Liver (tissue), 8 donors: ENCODE measurements at regions not wholly inside any gene's neighbourhood (a gene's known extent, or its start where the extent isn't known, plus 50 kb on each side); places are given as distances from the start of the nearest gene placed in this dataset.

Experiments
- DNase-seq: peaks from one replicate; pipeline ENCODE4 v3.0.0-alpha.2; 2017; ENCODE audit warnings: low spot score
- H3K27ac ChIP-seq, 2 donors: one replicate each; pipeline ENCODE4 v1.7.0; 2013; ENCODE audit warnings: inconsistent platforms in 2 of 2, low read length in 2 of 2, control low read depth in 1 of 2, low read depth in 1 of 2, mild to moderate bottlenecking in 1 of 2
- H3K27me3 ChIP-seq, 4 donors: one replicate each; pipeline versions ENCODE4 v1.6.1 to v1.7.0; 2013; ENCODE audit warnings: low read length in 3 of 4, inconsistent platforms in 1 of 4, mild to moderate bottlenecking in 1 of 4, moderate library complexity in 1 of 4; ENCODE audit not compliant: control insufficient read depth in 4 of 4, insufficient read depth in 4 of 4
- H3K36me3 ChIP-seq, 4 donors: one replicate each; pipeline versions ENCODE4 v1.6.1 to v1.7.0; 2013; ENCODE audit warnings: low read length in 3 of 4, mild to moderate bottlenecking in 3 of 4, low read depth in 1 of 4, moderate library complexity in 1 of 4; ENCODE audit not compliant: control insufficient read depth in 4 of 4, insufficient read depth in 3 of 4
- H3K4me1 ChIP-seq, 4 donors: one replicate each; pipeline versions ENCODE4 v1.6.1 to v1.7.0; 2013; ENCODE audit warnings: low read length in 3 of 4, mild to moderate bottlenecking in 3 of 4, moderate library complexity in 1 of 4; ENCODE audit not compliant: control insufficient read depth in 4 of 4, insufficient read depth in 4 of 4
- H3K4me3 ChIP-seq, 3 donors: one replicate each; pipeline versions ENCODE4 v1.6.1 to v1.7.0; 2013; ENCODE audit warnings: low read length in 3 of 3, control low read depth in 1 of 3, low read depth in 1 of 3, mild to moderate bottlenecking in 1 of 3
- H3K9ac ChIP-seq, 2 donors: one replicate each; pipeline ENCODE4 v1.7.0; 2013; ENCODE audit warnings: low read length in 2 of 2, mild to moderate bottlenecking in 2 of 2, moderate library complexity in 2 of 2, control low read depth in 1 of 2, low read depth in 1 of 2
- H3K9me3 ChIP-seq, 4 donors: one replicate each; pipeline versions ENCODE4 v1.6.1 to v1.7.0; 2013; ENCODE audit warnings: low read length in 3 of 4; ENCODE audit not compliant: control insufficient read depth in 4 of 4
- CTCF ChIP-seq: fragments of 150-350 bp; IDR thresholded peaks from 2 replicates; pipeline ENCODE4 v1.5.1; 2017; ENCODE audit warnings: improper control_type of control experiment, low read depth, low read length; ENCODE audit not compliant: missing input control
- EGR1 ChIP-seq, 2 donors: IDR thresholded peaks; 2 replicates each; pipeline ENCODE4 v1.6.1; 2016 to 2018; ENCODE audit warnings: antibody characterized with exemption in 2 of 2, low read depth in 2 of 2
- FOXA1 ChIP-seq: IDR thresholded peaks from 2 replicates; pipeline ENCODE4 v1.6.1; 2016; ENCODE audit warnings: antibody characterized with exemption
- FOXA2 ChIP-seq: IDR thresholded peaks from 2 replicates; pipeline ENCODE4 v1.6.1; 2016; ENCODE audit warnings: antibody characterized with exemption
- GABPA ChIP-seq, 2 donors: IDR thresholded peaks in 1 of 2; conservative IDR thresholded peaks in 1 of 2; 2 replicates each; pipeline ENCODE4 v1.6.1; 2016; ENCODE audit warnings: antibody characterized with exemption in 2 of 2, mild to moderate bottlenecking in 1 of 2, moderate library complexity in 1 of 2
- MAX ChIP-seq: IDR thresholded peaks from 2 replicates; pipeline ENCODE4 v1.6.1; 2016; ENCODE audit warnings: antibody characterized with exemption
- RAD21 ChIP-seq, 2 donors: IDR thresholded peaks; 2 replicates each; pipeline ENCODE4 v1.6.1; 2016; ENCODE audit warnings: antibody characterized with exemption in 2 of 2, mild to moderate bottlenecking in 2 of 2
- REST ChIP-seq: IDR thresholded peaks from 2 replicates; pipeline ENCODE4 v1.6.1; 2016; ENCODE audit warnings: antibody characterized with exemption, mild to moderate bottlenecking
- RXRA ChIP-seq, 2 donors: IDR thresholded peaks; 2 replicates each; pipeline ENCODE4 v1.6.1; 2017 to 2018; ENCODE audit warnings: antibody characterized with exemption in 2 of 2, mild to moderate bottlenecking in 1 of 2
- SP1 ChIP-seq: IDR thresholded peaks from 2 replicates; pipeline ENCODE4 v1.6.1; 2018; ENCODE audit warnings: antibody characterized with exemption, mild to moderate bottlenecking
- ZBTB33 ChIP-seq: IDR thresholded peaks from 2 replicates; pipeline ENCODE4 v1.6.1; 2016; ENCODE audit warnings: antibody characterized with exemption
- WGBS: extraction: QIAGEN DNeasy Blood & Tissue Kit; methylation state at CpG from one replicate; pipeline ENCODE4 v1.1.7; 2013; 5-methylcytosine and 5-hydroxymethylcytosine counted together
- donor health status: healthy.
- donor health status: healthy.
- donor health status: healthy.
- donor health status: healthy.
- donor health status: healthy.

- no peak overlapping the region for H3K9ac ChIP-seq
- no peaks in the 10 kb centered on the region for H3K4me1 ChIP-seq
- peaks cover 6 to 14% (median 9%) of the 10 kb centered on the region in 4 donors for H3K9me3 ChIP-seq
- H3K4me3 ChIP-seq = no peak overlapping the region
- no peak for TF ChIP-seq EGR1 (IDR thresholded peaks at IDR 0.05; ENCODE audit: low read depth in 2 of 2)
- no peaks in the 10 kb centered on the region for H3K27me3 ChIP-seq
- DNase-seq = no peak
- no peaks in the 10 kb centered on the region for H3K36me3 ChIP-seq
- 69% methylated on average over 12 of the region's 12 CpGs for WGBS
- no peak overlapping the region for H3K27ac ChIP-seq
Observed at GRCh38 chr22:44422746-44423380, 75.2 kb downstream of the RTL6 start.

GRCh38 chr22:44419429-44419828 is 78.6 kb downstream of the RTL6 start:
- H3K4me1 ChIP-seq = no peaks in the 10 kb centered on the region
- H3K9ac ChIP-seq = no peak overlapping the region
- H3K27ac ChIP-seq = no peak overlapping the region
- no peak overlapping the region for H3K4me3 ChIP-seq
- WGBS = 63% methylated on average over 1 of the region's 1 CpG
- DNase-seq = no peak
- H3K27me3 ChIP-seq = peaks cover 0 to 3% (median 0%) of the 10 kb centered on the region in 4 donors
- no peaks in the 10 kb centered on the region for H3K36me3 ChIP-seq
- no peak for TF ChIP-seq REST
- TF ChIP-seq FOXA1 = no peak
- no peak for TF ChIP-seq MAX
- no peak for TF ChIP-seq GABPA (IDR thresholded peaks at IDR 0.05 in 1 of 2, conservative IDR thresholded peaks at IDR 0.05 in 1 of 2)
- no peak for TF ChIP-seq CTCF
- TF ChIP-seq SP1 = no peak
- TF ChIP-seq RXRA (IDR thresholded peaks at IDR 0.05) = no peak
- TF ChIP-seq FOXA2 = no peak
- TF ChIP-seq RAD21 (IDR thresholded peaks at IDR 0.05) = no peak
- no peak for TF ChIP-seq EGR1 (IDR thresholded peaks at IDR 0.05; ENCODE audit: low read depth in 2 of 2)
- TF ChIP-seq ZBTB33 = no peak
- peaks cover 6 to 14% (median 9%) of the 10 kb centered on the region in 4 donors for H3K9me3 ChIP-seq
